Hepatocyte (in vitro differentiated cells): ENCODE measurements at regions not wholly inside any gene's neighbourhood (a gene's known extent, or its start where the extent isn't known, plus 50 kb on each side); places are given as distances from the start of the nearest gene placed in this dataset.

Source experiments
- DNase-seq: peaks from one replicate; pipeline ENCODE4 v3.0.0-alpha.2; 2016; ENCODE audit warnings: low spot score
- H2AFZ ChIP-seq: fragments of 200-600 bp; sonication (generic); 2 replicates; pipeline ENCODE4 v1.6.0; 2016; ENCODE audit warnings: antibody characterized with exemption, mild to moderate bottlenecking
- H3K27ac ChIP-seq: fragments of 200-600 bp; sonication (generic); 2 replicates; pipeline ENCODE4 v1.5.1; 2016; ENCODE audit warnings: mild to moderate bottlenecking
- H3K27me3 ChIP-seq: fragments of 200-600 bp; sonication (generic); 2 replicates; pipeline ENCODE4 v1.6.1; 2016
- H3K36me3 ChIP-seq: fragments of 200-600 bp; sonication (generic); replicated peaks from 2 replicates; pipeline ENCODE4 v1.5.1; 2016; ENCODE audit warnings: low read depth; ENCODE audit not compliant: insufficient read depth
- H3K4me1 ChIP-seq: fragments of 200-600 bp; sonication (generic); 2 replicates; pipeline ENCODE4 v1.5.1; 2016; ENCODE audit warnings: mild to moderate bottlenecking, moderate library complexity; ENCODE audit not compliant: insufficient read depth
- H3K4me2 ChIP-seq: fragments of 200-600 bp; sonication (generic); 2 replicates; pipeline ENCODE4 v1.6.0; 2016
- H3K4me3 ChIP-seq: fragments of 200-600 bp; sonication (generic); 2 replicates; pipeline ENCODE4 v1.5.1; 2016; ENCODE audit warnings: mild to moderate bottlenecking
- H3K79me2 ChIP-seq: fragments of 200-600 bp; sonication (generic); 2 replicates; pipeline ENCODE4 v1.6.0; 2017; ENCODE audit warnings: mild to moderate bottlenecking
- H3K9me2 ChIP-seq: fragments of 200-600 bp; sonication (generic); replicated peaks from 2 replicates; pipeline ENCODE4 v1.6.0; 2017; ENCODE audit warnings: mild to moderate bottlenecking; ENCODE audit not compliant: insufficient read depth
- H3K9me3 ChIP-seq: fragments of 200-600 bp; sonication (generic); 2 replicates; pipeline ENCODE4 v1.5.1; 2016; ENCODE audit warnings: low read depth, mild to moderate bottlenecking
- H4K20me1 ChIP-seq: fragments of 200-600 bp; sonication (generic); 2 replicates; pipeline ENCODE4 v1.6.0; 2016; ENCODE audit warnings: mild to moderate bottlenecking; ENCODE audit not compliant: insufficient read depth, poor library complexity, severe bottlenecking
- EZH2 ChIP-seq: fragments of 200-600 bp; sonication (generic); IDR thresholded peaks from 2 replicates; pipeline ENCODE4 v1.6.1; 2016; ENCODE audit warnings: antibody characterized with exemption, mild to moderate bottlenecking, borderline replicate concordance
- EZH2phosphoT487 ChIP-seq: fragments of 200-600 bp; sonication (generic); IDR thresholded peaks from one replicate; pipeline ENCODE4 v1.6.1; 2018; ENCODE audit warnings: antibody characterized with exemption, mild to moderate bottlenecking, low read depth, moderate library complexity; ENCODE audit not compliant: unreplicated experiment, severe bottlenecking
- WGBS: methylation state at CpG from one replicate; pipeline ENCODE4 v1.1.6; 2016; ENCODE audit warnings: low lambda C conversion rate; ENCODE audit errors: missing lambda C conversion rate; 5-methylcytosine and 5-hydroxymethylcytosine counted together
- TF ChIP-seq, protein P1 (sequence below): fragments of 200-600 bp; sonication (generic); IDR thresholded peaks from 2 replicates; pipeline ENCODE4 v1.5.1; 2016; ENCODE audit warnings: antibody characterized with exemption, mild to moderate bottlenecking; ENCODE audit not compliant: poor library complexity

DNA sequence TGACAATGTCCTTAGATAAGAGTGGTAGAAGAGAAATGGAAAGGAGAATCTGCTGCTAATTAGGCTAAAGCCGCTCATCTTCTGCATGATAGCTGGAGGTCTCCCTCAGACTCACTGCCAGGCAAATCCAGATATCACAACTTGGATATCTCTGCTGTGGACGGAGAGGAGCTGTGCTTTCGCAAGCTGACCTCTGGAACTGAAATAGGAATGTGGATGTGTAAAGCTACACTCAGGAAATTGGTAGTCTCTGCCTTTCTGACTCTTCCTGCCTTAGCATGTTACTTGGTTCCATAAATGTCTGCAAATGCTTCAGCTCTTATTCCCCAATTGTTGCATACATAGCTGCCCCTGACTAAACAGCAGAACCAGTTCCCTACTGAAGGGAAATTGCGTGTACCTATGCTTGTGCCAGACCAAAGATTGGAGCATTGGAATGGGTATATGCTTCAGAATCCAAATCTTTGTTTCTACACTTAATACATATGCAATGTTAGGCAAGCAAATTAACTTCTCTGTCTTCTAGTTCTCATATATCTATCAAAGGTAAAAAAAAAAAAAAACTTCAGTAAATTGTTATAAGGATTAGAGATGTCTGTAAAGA lies 74.7 kb upstream of the ROBO2 start:
- peak overlapping the region; percentile 28 for H3K4me2 ChIP-seq
- H4K20me1 ChIP-seq = no peaks in the 10 kb centered on the region
- H3K4me1 ChIP-seq = no peaks in the 10 kb centered on the region
- no peaks in the 10 kb centered on the region for H3K27me3 ChIP-seq
- H3K9me2 ChIP-seq = no peaks in the 10 kb centered on the region
- H3K79me2 ChIP-seq = no peaks in the 10 kb centered on the region
- DNase-seq = peak; percentile 45
- TF ChIP-seq, protein P1, sequence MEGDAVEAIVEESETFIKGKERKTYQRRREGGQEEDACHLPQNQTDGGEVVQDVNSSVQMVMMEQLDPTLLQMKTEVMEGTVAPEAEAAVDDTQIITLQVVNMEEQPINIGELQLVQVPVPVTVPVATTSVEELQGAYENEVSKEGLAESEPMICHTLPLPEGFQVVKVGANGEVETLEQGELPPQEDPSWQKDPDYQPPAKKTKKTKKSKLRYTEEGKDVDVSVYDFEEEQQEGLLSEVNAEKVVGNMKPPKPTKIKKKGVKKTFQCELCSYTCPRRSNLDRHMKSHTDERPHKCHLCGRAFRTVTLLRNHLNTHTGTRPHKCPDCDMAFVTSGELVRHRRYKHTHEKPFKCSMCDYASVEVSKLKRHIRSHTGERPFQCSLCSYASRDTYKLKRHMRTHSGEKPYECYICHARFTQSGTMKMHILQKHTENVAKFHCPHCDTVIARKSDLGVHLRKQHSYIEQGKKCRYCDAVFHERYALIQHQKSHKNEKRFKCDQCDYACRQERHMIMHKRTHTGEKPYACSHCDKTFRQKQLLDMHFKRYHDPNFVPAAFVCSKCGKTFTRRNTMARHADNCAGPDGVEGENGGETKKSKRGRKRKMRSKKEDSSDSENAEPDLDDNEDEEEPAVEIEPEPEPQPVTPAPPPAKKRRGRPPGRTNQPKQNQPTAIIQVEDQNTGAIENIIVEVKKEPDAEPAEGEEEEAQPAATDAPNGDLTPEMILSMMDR = no peak
- no peak for TF ChIP-seq EZH2phosphoT487
- TF ChIP-seq EZH2 = no peak
- no peak overlapping the region for H3K4me3 ChIP-seq
- H2AFZ ChIP-seq = no peak overlapping the region
- H3K9me3 ChIP-seq = no peaks in the 10 kb centered on the region
- H3K27ac ChIP-seq = peak overlapping the region; percentile 20
- WGBS = 64% methylated on average over 4 of the region's 4 CpGs
- H3K36me3 ChIP-seq = no peaks in the 10 kb centered on the region

DNA sequence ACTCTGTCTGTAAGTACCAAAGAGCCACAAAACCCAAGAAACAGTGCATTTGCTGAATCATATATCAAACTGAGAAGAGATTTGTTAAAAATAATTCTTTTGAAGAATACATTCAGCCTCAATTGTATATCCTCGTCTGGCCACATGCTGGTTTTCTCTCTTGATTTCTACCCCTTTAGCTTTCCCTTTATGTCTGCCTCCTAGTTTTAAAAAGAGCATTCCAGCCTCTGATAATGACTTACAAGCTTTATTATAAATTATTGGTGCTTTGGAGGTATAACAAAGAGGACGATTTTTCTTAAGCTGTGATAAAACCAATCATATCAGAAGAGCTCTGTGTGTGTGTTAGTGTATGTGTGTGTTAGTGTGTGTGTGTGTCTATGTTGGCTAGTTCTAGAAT lies 70.4 kb upstream of the ROBO2 start:
- Histone ChIP-seq H3K4me2 (no peak overlapping the region), H3K79me2 (no peaks in the 10 kb centered on the region), H3K36me3 (no peaks in the 10 kb centered on the region), H3K27ac (no peak overlapping the region), H4K20me1 (no peaks in the 10 kb centered on the region), H3K4me1 (peaks cover 14% of the 10 kb centered on the region), H2AFZ (no peak overlapping the region), H3K9me3 (no peaks in the 10 kb centered on the region), H3K9me2 (no peaks in the 10 kb centered on the region), H3K27me3 (no peaks in the 10 kb centered on the region), H3K4me3 (no peak overlapping the region)
- WGBS = 68% methylated on average over 2 of the region's 2 CpGs
- TF ChIP-seq, protein P1 = no peak
- no peak for TF ChIP-seq EZH2
- no peak for TF ChIP-seq EZH2phosphoT487
- DNase-seq = no peak

DNA sequence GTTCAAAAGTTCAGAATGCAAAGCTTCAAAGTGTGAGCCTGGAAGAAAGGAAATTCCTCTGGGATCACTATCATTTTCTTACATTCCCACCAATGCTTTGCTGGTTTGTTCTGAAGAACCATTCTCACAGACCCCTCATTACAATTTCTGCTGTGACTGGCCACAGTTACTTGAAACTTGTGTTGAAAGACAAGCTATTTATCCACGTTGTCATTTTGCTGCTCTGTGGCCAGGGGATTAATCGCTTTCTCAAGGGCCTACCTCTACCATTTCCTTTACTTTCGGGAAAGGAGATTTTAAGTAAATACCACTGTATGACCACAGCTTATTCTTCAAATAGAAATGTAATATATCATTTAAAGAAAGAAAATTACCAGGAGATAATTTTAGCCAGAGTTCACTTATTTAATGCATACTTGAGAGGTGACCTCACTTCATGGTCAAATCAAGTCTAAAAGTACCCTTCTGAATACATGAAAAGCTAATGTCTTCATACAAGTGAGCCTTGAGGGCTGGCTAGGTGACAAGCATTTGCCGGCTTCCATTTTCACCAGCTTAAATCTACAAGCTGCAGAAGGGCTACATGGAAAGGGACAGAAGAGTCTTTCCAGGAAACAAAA lies 69.8 kb upstream of the ROBO2 start:
- Histone ChIP-seq H2AFZ (peak overlapping the region; percentile 41), H4K20me1 (no peaks in the 10 kb centered on the region), H3K9me3 (no peaks in the 10 kb centered on the region), H3K36me3 (no peaks in the 10 kb centered on the region), H3K4me2 (no peak overlapping the region), H3K27me3 (no peaks in the 10 kb centered on the region), H3K27ac (no peak overlapping the region), H3K9me2 (no peaks in the 10 kb centered on the region), H3K79me2 (no peaks in the 10 kb centered on the region), H3K4me1 (peaks cover 15% of the 10 kb centered on the region), H3K4me3 (no peak overlapping the region)
- no peak for DNase-seq
- TF ChIP-seq EZH2phosphoT487 (no peak), EZH2 (no peak)
- TF ChIP-seq, protein P1 = no peak
- 75% methylated on average over 4 of the region's 4 CpGs for WGBS
